SU-DHL-6 (cell line): ENCODE measurements at regions not wholly inside any gene's neighbourhood (a gene's known extent, or its start where the extent isn't known, plus 50 kb on each side); places are given as distances from the start of the nearest gene placed in this dataset.

Source experiments
- CTCF ChIP-seq: fragments of 200-600 bp; sonication (generic); IDR thresholded peaks from one replicate; pipeline ENCODE4 v1.5.1; 2017; ENCODE audit warnings: antibody characterized with exemption, mild to moderate bottlenecking, low read length, moderate library complexity; ENCODE audit not compliant: insufficient read depth, poor library complexity, severe bottlenecking
- EZH2phosphoT487 ChIP-seq: fragments of 200-600 bp; sonication (generic), shearing (Covaris generic); conservative IDR thresholded peaks from 2 replicates; pipeline ENCODE4 v1.6.1; 2018; ENCODE audit warnings: mild to moderate bottlenecking, antibody characterized with exemption, low read length, moderate library complexity, mixed read lengths

GRCh38 chr5:117892360-117892759 lies 1096.0 kb downstream of the DTWD2 start:
- TF ChIP-seq CTCF (no peak), EZH2phosphoT487 (no peak)
